ENCODE measurements at regions not wholly inside any gene's neighbourhood (a gene's known extent, or its start where the extent isn't known, plus 50 kb on each side); places are given as distances from the start of the nearest gene placed in this dataset.

DNA sequence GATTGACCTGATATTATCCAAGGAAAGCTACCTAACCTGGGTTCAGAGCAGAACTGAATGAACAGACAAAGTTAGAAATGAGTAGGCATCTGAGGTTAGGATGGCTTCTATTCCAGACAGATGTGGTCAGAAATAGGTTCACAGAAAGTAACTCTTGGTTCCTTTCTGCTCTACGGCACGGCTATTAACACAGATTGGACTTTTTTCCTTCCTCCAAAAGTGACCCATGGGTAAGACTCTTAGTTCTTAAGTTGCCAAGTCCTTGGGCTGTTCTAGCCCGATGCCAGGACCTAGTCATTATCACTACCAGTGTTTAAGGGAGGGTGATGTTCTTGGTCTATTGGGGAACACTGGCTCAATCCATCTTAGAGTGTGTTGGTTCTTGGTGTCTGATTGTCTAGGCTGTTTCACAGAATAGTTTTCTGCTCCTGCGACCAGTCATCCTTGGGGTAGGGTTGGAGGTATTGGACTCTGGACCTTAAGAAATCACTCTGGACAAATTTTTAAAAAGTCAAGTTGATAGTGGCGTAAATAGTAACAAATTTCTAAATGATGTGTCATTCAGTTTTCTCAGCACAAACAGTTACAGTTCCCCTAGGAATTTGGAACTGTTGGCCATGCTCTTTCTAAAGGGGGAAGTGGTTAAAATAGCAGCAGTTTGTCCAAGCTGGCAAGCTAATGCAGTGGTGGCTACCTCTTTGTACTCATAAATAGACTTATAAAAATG is 60.1 kb upstream of the MYCBP2 start (continued):
- no peak for TF ChIP-seq ZNF764 (CRISPR knock-in tag; IDR thresholded peaks at IDR 0.05; ENCODE audit: low read depth)
- TF ChIP-seq HDAC2 (IDR thresholded peaks at IDR 0.05): no peak
- TF ChIP-seq ZNF584 (CRISPR knock-in tag; IDR thresholded peaks at IDR 0.05; ENCODE audit: low read depth): no peak

DNA sequence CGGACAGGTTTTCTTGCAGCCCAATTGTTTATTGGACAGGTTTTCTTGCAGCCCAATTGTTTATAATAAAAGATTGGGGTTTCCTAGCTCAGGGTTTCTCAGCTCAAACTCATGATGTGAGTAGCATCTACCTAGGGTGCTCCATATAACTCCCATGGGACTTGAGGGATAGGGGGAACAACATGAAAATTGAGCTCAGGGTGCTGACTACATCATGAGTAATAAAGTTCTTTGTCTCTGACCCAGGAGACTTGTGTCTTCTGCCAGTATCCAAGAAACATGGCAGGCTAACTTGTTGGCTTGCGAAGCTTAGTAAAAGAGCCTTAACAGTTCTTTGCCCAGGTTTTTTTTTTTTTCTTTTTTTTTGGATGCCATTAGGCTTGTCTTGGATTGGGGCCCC is 59.2 kb upstream of the MYCBP2 start:
- H3K4me3 ChIP-seq: no peak overlapping the region
- H3K27me3 ChIP-seq (ENCODE audit: control insufficient read depth in 2 of 2, insufficient read depth in 2 of 2, low read length in 2 of 2): no peaks in the 10 kb centered on the region
- H3K36me3 ChIP-seq (ENCODE audit: control insufficient read depth, insufficient read depth, low read length): no peaks in the 10 kb centered on the region
- no peaks in the 10 kb centered on the region for H3K9me3 ChIP-seq (replicated peaks; ENCODE audit: control insufficient read depth, insufficient read depth, low read depth, low read length)
- no peak for TF ChIP-seq RB1 (IDR thresholded peaks at IDR 0.05; ENCODE audit: low read depth)
- no peak for TF ChIP-seq GATA2 (CRISPR knock-in tag; IDR thresholded peaks at IDR 0.05)
- TF ChIP-seq ZNF695 (CRISPR knock-in tag; IDR thresholded peaks at IDR 0.05): no peak
- no peak for TF ChIP-seq HDAC2 (IDR thresholded peaks at IDR 0.05)
- TF ChIP-seq, protein P1, sequence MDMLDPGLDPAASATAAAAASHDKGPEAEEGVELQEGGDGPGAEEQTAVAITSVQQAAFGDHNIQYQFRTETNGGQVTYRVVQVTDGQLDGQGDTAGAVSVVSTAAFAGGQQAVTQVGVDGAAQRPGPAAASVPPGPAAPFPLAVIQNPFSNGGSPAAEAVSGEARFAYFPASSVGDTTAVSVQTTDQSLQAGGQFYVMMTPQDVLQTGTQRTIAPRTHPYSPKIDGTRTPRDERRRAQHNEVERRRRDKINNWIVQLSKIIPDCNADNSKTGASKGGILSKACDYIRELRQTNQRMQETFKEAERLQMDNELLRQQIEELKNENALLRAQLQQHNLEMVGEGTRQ (CRISPR knock-in tag; IDR thresholded peaks at IDR 0.05): no peak
- no peak for TF ChIP-seq PHF21A (IDR thresholded peaks at IDR 0.05; ENCODE audit: borderline replicate concordance, low read depth)
- TF ChIP-seq SIRT6 (IDR thresholded peaks at IDR 0.05; ENCODE audit: low read depth, low read length): no peak
- H3K79me2 ChIP-seq (ENCODE audit: control insufficient read depth, insufficient read depth, low read length): no peaks in the 10 kb centered on the region
- H3K9ac ChIP-seq (ENCODE audit: insufficient read depth in 1 of 2, low read depth in 2 of 2, low read length in 2 of 2): no peak overlapping the region
- H3K4me2 ChIP-seq (ENCODE audit: insufficient read depth, low read length): no peak overlapping the region
- DNase-seq (ENCODE audit: extremely low read depth in 1 of 4, low spot score in 3 of 4) (no peak), FAIRE-seq (no peak), ATAC-seq (no peak)
- no peak overlapping the region for H3K27ac ChIP-seq (ENCODE audit: extremely low read depth, low read depth, low read length)
- POLR2A ChIA-PET: interaction anchor here (0.6 kb wide), 1 partner anchor 48 kb away, joined by 3 read pairs; no protein-coding TSS in a partner anchor
- intact Hi-C loops (cut with micrococcal nuclease) (no loop called here), in situ Hi-C loops (cut with MboI) (no loop called here)
- H3K4me1 ChIP-seq (replicated peaks in 1 of 2; ENCODE audit: control insufficient read depth in 2 of 2, insufficient read depth in 2 of 2, low read length in 2 of 2): no peaks in the 10 kb centered on the region; a peak in 1 of 5 replicates
- WGBS (ENCODE audit: insufficient coverage, low coverage, missing lambda C conversion rate): 0% methylated on average over 2 of the region's 2 CpGs
- H3K9me1 ChIP-seq (ENCODE audit: control insufficient read depth, insufficient read depth, low read length): no peaks in the 10 kb centered on the region
- BruUV-seq (replicated peaks): no TSS peak
- H2AFZ ChIP-seq (ENCODE audit: low read depth, low read length): no peak overlapping the region
- CTCF ChIA-PET (ENCODE audit: low intra/inter-chr PET ratio): no interaction called here
- no peaks in the 10 kb centered on the region for H4K20me1 ChIP-seq (replicated peaks; ENCODE audit: control insufficient read depth, insufficient read depth, low read length)

Data from K562 (cell line).